SHP77 (cell line): ENCODE measurements at regions not wholly inside any gene's neighbourhood (a gene's known extent, or its start where the extent isn't known, plus 50 kb on each side); places are given as distances from the start of the nearest gene placed in this dataset.

Experiments
- DNase-seq, 2 experiments: peaks; one replicate each; lab custom pipeline; 2025; lab: John Stamatoyannopoulos, UW

GRCh38 chr14:29217813-29218450 lies 451.3 kb downstream of the FOXG1 start:
- DNase-seq = no peak

- peak; percentile 91 to 95 for DNase-seq
Measured at GRCh38 chr14:29220072-29220471, 453.5 kb downstream of the FOXG1 start.

- peak; percentile 85 to 86 for DNase-seq
Measured at GRCh38 chr14:29220566-29220965, 454.0 kb downstream of the FOXG1 start.

- DNase-seq = no peak
Measured at GRCh38 chr14:29222006-29222405, 455.4 kb downstream of the FOXG1 start.

- peak; percentile 51 to 75 for DNase-seq
Measured at GRCh38 chr14:29222671-29223268, 456.2 kb downstream of the FOXG1 start.

- no peak for DNase-seq
Measured at GRCh38 chr14:29223947-29224346, 457.4 kb downstream of the FOXG1 start.

GRCh38 chr14:29227631-29228030 lies 461.0 kb downstream of the FOXG1 start:
- no peak for DNase-seq

GRCh38 chr14:29232153-29232552 lies 465.6 kb downstream of the FOXG1 start:
- no peak for DNase-seq

GRCh38 chr14:29232711-29233110 lies 466.1 kb downstream of the FOXG1 start:
- DNase-seq = no peak

- DNase-seq = no peak
Measured at GRCh38 chr14:29233188-29233587, 466.6 kb downstream of the FOXG1 start.

- DNase-seq = no peak
Measured at GRCh38 chr14:29235991-29236390, 469.4 kb downstream of the FOXG1 start.

- DNase-seq = no peak
Measured at GRCh38 chr14:29236401-29236800, 469.8 kb downstream of the FOXG1 start.

GRCh38 chr14:29236848-29237247 lies 470.3 kb downstream of the FOXG1 start:
- DNase-seq = no peak

GRCh38 chr14:29240066-29240465 lies 473.5 kb downstream of the FOXG1 start:
- no peak for DNase-seq

- DNase-seq = peak; percentile 20 to 28
Measured at GRCh38 chr14:29242755-29243754, 476.5 kb downstream of the FOXG1 start.

GRCh38 chr14:29255692-29256091 lies 489.1 kb downstream of the FOXG1 start:
- DNase-seq = no peak

GRCh38 chr14:29262979-29263378 lies 496.4 kb downstream of the FOXG1 start:
- DNase-seq = no peak

- DNase-seq = no peak
Measured at GRCh38 chr14:29264865-29265264, 498.3 kb downstream of the FOXG1 start.

GRCh38 chr14:29265852-29266251 lies 499.3 kb downstream of the FOXG1 start:
- DNase-seq = no peak

GRCh38 chr14:29271669-29272068 lies 505.1 kb downstream of the FOXG1 start:
- no peak for DNase-seq

GRCh38 chr14:29273513-29273912 lies 506.9 kb downstream of the FOXG1 start:
- no peak for DNase-seq

- no peak for DNase-seq
Measured at GRCh38 chr14:29274890-29275596, 508.5 kb downstream of the FOXG1 start.
